Right cardiac atrium (tissue), 5 donors: ENCODE measurements at regions not wholly inside any gene's neighbourhood (a gene's known extent, or its start where the extent isn't known, plus 50 kb on each side); places are given as distances from the start of the nearest gene placed in this dataset.

ENCODE experiments used
- ATAC-seq, 2 donors: fragments of 200-7000 bp; cut with Tn5 transposase; one replicate each; pipeline versions ENCODE4 v1.8.0 to v1.9.1; 2020; ENCODE audit warnings: moderate library complexity in 2 of 2, mild to moderate bottlenecking in 1 of 2
- DNase-seq, 3 donors: peaks; one replicate each; pipeline ENCODE4 v3.0.0-alpha.2; 2020
- H3K27ac ChIP-seq: one replicate; pipeline ENCODE4 v1.5.1; 2013; ENCODE audit warnings: mild to moderate bottlenecking, low read length, control low read depth, moderate library complexity
- H3K27me3 ChIP-seq: one replicate; pipeline ENCODE4 v1.6.1; 2013; ENCODE audit not compliant: control insufficient read depth, insufficient read depth
- H3K4me1 ChIP-seq: one replicate; pipeline ENCODE4 v1.6.1; 2013; ENCODE audit warnings: low read length; ENCODE audit not compliant: control insufficient read depth, insufficient read depth
- H3K4me3 ChIP-seq: one replicate; pipeline ENCODE4 v1.5.1; 2013; ENCODE audit warnings: low read length, control low read depth
- H3K9me3 ChIP-seq: one replicate; pipeline ENCODE4 v1.6.1; 2013; ENCODE audit warnings: low read length; ENCODE audit not compliant: control insufficient read depth
- WGBS: extraction: QIAGEN DNeasy Blood & Tissue Kit; methylation state at CpG from one replicate; pipeline ENCODE4 v1.1.7; 2013; 5-methylcytosine and 5-hydroxymethylcytosine counted together
- intact Hi-C, 4 donors: fragments of 100-400 bp; cut with DNase I; formaldehyde crosslinking; loops; one replicate each; pipeline versions ENCODE4 v1.11.0 to v1.14.0; 2022 to 2023
- donor health status: healthy with polysubstance abuse.
- donor health status: DM: no; HTN: yes; CAD: no.
- donor health status: DM: no; HTN: no; CAD: no.
- donor health status: DM: no; HTN: yes; CAD: no; lungs with severe emphysema.
- donor health status: DM: yes; HTN: yes; CAD: no.

DNA sequence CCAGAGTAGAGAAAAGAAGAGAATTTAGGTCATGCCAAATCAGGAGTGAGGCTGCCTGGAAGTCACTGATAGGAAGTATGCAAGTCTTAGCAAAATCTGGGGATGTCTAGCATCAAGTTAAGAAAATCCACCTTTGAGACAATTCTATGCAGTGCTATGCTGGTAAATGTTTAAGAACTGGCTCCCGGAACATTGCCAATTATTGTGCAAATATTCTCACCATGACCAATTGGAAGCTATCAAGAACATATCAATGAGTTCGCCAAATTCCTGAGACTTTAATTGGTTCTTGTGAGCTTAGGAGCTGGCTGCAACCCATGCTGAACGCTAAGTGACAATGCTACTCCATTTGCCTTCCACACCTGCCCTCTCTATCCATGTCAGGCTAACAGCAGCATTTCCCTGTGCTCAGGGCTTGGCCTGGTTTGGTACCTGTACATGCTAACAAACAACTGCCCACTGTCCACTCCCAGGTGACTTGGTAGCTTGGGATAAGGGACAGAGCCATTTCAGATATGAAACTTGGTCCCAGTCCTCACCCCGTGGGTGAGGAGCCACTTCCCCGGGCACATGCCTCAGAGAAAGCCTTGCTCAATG, 172.9 kb upstream of the KLHL29 start:
- DNase-seq (no peak), ATAC-seq (no peak)
- no peak overlapping the region for H3K27ac ChIP-seq
- no peaks in the 10 kb centered on the region for H3K27me3 ChIP-seq
- H3K4me3 ChIP-seq, result no peak overlapping the region
- intact Hi-C loops, result no loop called here
- H3K9me3 ChIP-seq, result no peaks in the 10 kb centered on the region
- no peaks in the 10 kb centered on the region for H3K4me1 ChIP-seq
- WGBS, result 80% methylated on average over 5 of the region's 5 CpGs

DNA sequence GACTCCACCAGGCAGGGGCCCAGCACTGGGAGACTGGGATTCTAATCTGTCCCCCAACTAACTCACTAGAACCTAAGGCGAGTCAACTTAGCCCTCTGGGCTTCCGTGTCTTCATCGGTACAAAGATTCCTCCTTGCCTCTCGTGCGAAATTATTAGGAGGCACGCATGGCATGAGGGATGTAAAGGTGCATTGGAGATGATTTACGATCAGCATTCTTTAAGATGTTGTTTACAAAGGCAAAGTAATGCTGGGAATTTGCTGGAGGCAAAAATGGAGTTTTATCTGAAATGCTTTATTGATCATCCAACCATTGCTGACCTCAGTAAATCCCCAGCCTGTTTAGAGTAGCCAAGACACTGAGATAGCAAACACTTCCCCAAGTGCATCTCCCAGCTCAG, 171.8 kb upstream of the KLHL29 start:
- intact Hi-C loops, result no loop called here
- WGBS, result 95% methylated on average over 7 of the region's 7 CpGs
- no peak for ATAC-seq
- Histone ChIP-seq H3K4me3 (no peak overlapping the region), H3K9me3 (no peaks in the 10 kb centered on the region), H3K27ac (no peak overlapping the region), H3K27me3 (no peaks in the 10 kb centered on the region), H3K4me1 (no peaks in the 10 kb centered on the region)
- DNase-seq, result no peak

- no peaks in the 10 kb centered on the region for H3K27me3 ChIP-seq
- no peak overlapping the region for H3K27ac ChIP-seq
- no peaks in the 10 kb centered on the region for H3K9me3 ChIP-seq
- WGBS, result 88% methylated on average over 3 of the region's 3 CpGs
- no peak overlapping the region for H3K4me3 ChIP-seq
- DNase-seq (no peak), ATAC-seq (no peak)
- intact Hi-C loops, result no loop called here
- no peaks in the 10 kb centered on the region for H3K4me1 ChIP-seq
Measured at GRCh38 chr2:23215016-23215415, 170.0 kb upstream of the KLHL29 start.

- ATAC-seq, result no peak
- no peak overlapping the region for H3K27ac ChIP-seq
- H3K4me1 ChIP-seq, result no peaks in the 10 kb centered on the region
- no peak overlapping the region for H3K4me3 ChIP-seq
- 54% methylated on average over 4 of the region's 4 CpGs for WGBS
- no peak for DNase-seq
- no peaks in the 10 kb centered on the region for H3K27me3 ChIP-seq
- no peaks in the 10 kb centered on the region for H3K9me3 ChIP-seq
- intact Hi-C loops, result no loop called here
Measured at GRCh38 chr2:23219666-23220065, 165.3 kb upstream of the KLHL29 start.

DNA sequence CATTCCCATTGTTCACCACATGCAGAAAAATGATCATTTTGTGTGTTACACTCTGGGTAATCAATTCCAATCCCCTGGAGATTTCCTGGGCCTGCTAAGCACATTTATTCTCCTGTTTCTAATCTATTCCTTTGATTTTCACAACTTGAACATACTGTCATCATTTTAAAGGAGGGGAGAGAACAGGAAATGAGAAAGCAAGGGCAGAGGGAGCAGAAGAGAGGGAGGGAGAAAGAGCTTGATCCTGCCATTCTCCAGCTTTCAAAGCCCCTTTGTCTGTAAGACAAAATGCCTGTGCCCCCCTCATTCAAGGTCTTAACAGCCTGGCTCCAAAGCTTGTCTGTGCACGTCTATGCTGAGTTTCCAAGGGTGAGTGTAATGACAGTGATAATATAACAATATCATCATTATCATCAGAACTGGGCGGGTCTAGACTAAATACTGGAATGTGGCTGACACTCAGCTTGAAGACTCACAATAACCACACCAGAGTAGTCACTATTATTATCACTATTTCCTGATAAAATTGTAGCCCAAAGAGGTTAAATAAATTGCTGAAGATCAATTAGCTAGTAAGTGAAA, 164.4 kb upstream of the KLHL29 start:
- intact Hi-C loops, result no loop called here
- DNase-seq, result no peak
- Histone ChIP-seq H3K9me3 (no peaks in the 10 kb centered on the region), H3K27ac (no peak overlapping the region), H3K27me3 (no peaks in the 10 kb centered on the region), H3K4me3 (no peak overlapping the region), H3K4me1 (no peaks in the 10 kb centered on the region)
- WGBS, result 56% methylated on average over 2 of the region's 2 CpGs
- no peak for ATAC-seq

DNA sequence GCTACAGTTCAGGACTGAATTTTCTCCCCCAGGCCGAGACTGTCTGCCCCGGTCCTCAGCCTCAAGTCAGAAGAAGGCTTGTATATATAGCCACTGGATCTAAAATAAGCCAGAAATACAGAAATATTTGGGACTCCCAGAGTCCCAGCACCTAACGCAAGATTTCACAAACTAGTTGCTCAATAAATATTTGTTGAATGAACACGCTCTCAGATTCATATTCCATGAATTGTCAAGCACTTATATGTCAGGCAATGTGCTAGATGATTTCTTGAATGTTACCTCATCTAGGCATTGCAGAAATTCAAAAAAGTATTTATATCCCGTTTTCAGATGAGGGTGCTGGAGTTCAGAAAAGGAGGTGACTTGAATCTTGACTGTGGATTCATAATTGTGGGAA, 163.7 kb upstream of the KLHL29 start:
- intact Hi-C loops, result no loop called here
- no peaks in the 10 kb centered on the region for H3K4me1 ChIP-seq
- DNase-seq (no peak), ATAC-seq (no peak)
- 70% methylated on average over 5 of the region's 5 CpGs for WGBS
- no peak overlapping the region for H3K4me3 ChIP-seq
- no peaks in the 10 kb centered on the region for H3K9me3 ChIP-seq
- no peak overlapping the region for H3K27ac ChIP-seq
- H3K27me3 ChIP-seq, result no peaks in the 10 kb centered on the region

DNA sequence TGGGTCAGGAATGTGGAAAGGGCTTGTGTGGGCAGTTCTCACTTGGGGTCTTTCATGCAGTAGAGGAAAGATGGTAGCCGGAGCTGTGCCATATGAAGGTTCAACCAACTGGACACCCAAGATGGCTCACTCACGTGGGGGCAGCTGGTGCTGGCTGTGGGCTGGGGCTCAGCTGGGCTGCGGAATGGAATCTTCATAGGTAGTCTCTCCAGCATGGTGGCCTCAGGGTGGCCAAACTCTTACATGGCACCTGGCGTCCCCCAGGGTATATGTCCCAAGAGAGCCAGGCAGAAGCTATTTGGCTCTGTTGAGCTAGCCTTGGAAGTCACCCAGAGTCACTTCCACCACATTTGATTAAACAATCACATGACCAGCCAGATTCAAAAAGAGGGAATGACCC, 163.1 kb upstream of the KLHL29 start:
- H3K27me3 ChIP-seq, result no peaks in the 10 kb centered on the region
- ATAC-seq (no peak), DNase-seq (no peak)
- H3K9me3 ChIP-seq, result no peaks in the 10 kb centered on the region
- 90% methylated on average over 4 of the region's 4 CpGs for WGBS
- no peak overlapping the region for H3K4me3 ChIP-seq
- H3K27ac ChIP-seq, result no peak overlapping the region
- H3K4me1 ChIP-seq, result no peaks in the 10 kb centered on the region
- intact Hi-C loops, result no loop called here

- Histone ChIP-seq H3K9me3 (no peaks in the 10 kb centered on the region), H3K4me3 (no peak overlapping the region), H3K4me1 (no peaks in the 10 kb centered on the region), H3K27me3 (no peaks in the 10 kb centered on the region), H3K27ac (no peak overlapping the region)
- WGBS, result 69% methylated on average over 8 of the region's 8 CpGs
- ATAC-seq (no peak), DNase-seq (no peak)
- intact Hi-C loops, result no loop called here
Measured at GRCh38 chr2:23230885-23231284, 154.1 kb upstream of the KLHL29 start.

GRCh38 chr2:23231865-23232264, 153.1 kb upstream of the KLHL29 start:
- Histone ChIP-seq H3K4me1 (no peaks in the 10 kb centered on the region), H3K4me3 (no peak overlapping the region), H3K27me3 (no peaks in the 10 kb centered on the region), H3K27ac (no peak overlapping the region), H3K9me3 (no peaks in the 10 kb centered on the region)
- 91% methylated on average over 7 of the region's 7 CpGs for WGBS
- intact Hi-C loops, result no loop called here
- ATAC-seq (no peak), DNase-seq (no peak)

- Histone ChIP-seq H3K4me1 (no peaks in the 10 kb centered on the region), H3K9me3 (no peaks in the 10 kb centered on the region), H3K27me3 (no peaks in the 10 kb centered on the region), H3K4me3 (no peak overlapping the region), H3K27ac (no peak overlapping the region)
- 80% methylated on average over 2 of the region's 2 CpGs for WGBS
- DNase-seq (no peak), ATAC-seq (no peak)
- intact Hi-C loops, result no loop called here
Measured at GRCh38 chr2:23235292-23235691, 149.7 kb upstream of the KLHL29 start.

DNA sequence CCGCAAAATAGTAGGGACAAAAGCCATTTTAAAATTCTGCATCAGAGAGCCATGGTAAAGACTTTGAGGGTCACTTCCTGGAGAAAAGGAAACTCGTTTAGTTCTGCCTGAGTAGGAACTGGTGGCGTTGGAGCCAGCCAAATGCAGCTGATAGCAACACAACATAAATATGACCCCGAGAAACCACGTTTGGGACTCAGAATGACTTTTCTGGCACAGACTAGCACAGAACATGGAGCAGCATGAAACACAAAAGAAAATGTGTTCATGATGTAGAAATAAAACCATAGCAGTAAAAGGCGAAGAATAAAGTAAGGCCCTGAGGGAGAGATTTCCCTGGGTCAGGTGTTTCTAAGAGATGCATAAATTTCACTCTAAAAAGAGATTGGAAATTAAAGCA, 149.2 kb upstream of the KLHL29 start:
- 52% methylated on average over 6 of the region's 6 CpGs for WGBS
- intact Hi-C loops, result no loop called here
- Histone ChIP-seq H3K4me3 (no peak overlapping the region), H3K9me3 (no peaks in the 10 kb centered on the region), H3K27ac (no peak overlapping the region), H3K27me3 (no peaks in the 10 kb centered on the region), H3K4me1 (no peaks in the 10 kb centered on the region)
- no peak for DNase-seq
- ATAC-seq, result no peak

DNA sequence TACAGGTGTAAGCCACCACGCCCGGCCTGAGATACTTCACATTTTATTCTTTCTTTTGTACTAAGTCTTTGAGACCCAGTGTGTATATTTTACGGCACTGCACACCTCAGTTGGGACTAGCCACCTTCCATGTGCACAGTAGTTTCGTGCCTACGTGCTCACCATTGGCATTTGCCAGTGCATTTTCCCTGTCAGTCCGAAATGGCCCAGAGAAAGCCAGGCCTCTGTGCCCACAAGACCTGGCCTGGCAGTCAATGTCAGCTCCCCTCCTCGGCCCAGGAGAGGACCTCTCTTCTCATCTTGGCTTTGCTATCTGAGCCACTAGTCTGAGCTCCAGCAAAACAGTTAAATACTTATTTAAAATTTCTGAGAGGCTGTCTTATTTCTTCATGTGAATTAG, 147.8 kb upstream of the KLHL29 start:
- 91% methylated on average over 7 of the region's 7 CpGs for WGBS
- no peaks in the 10 kb centered on the region for H3K27me3 ChIP-seq
- no peaks in the 10 kb centered on the region for H3K9me3 ChIP-seq
- ATAC-seq (no peak), DNase-seq (no peak)
- intact Hi-C loops, result no loop called here
- H3K4me1 ChIP-seq, result no peaks in the 10 kb centered on the region
- no peak overlapping the region for H3K27ac ChIP-seq
- H3K4me3 ChIP-seq, result no peak overlapping the region
